Esophagus muscularis mucosa (tissue), 4 donors: ENCODE measurements at regions not wholly inside any gene's neighbourhood (a gene's known extent, or its start where the extent isn't known, plus 50 kb on each side); places are given as distances from the start of the nearest gene placed in this dataset.

Experiments used
- DNase-seq: peaks from one replicate; pipeline ENCODE4 v3.0.0-alpha.2; 2017; ENCODE audit errors: extremely low spot score
- H3K27ac ChIP-seq, 4 donors: fragments of 200-600 bp; sonication (generic); replicated peaks in 1 of 4; 1 replicate in 3 of 4; 2 replicates in 1 of 4; pipeline ENCODE4 v1.5.1; 2016 to 2019; ENCODE audit warnings: mild to moderate bottlenecking in 1 of 4
- H3K27me3 ChIP-seq, 4 donors: fragments of 200-600 bp; sonication (generic); one replicate each; pipeline versions ENCODE4 v1.5.1 to v1.6.0; 2016 to 2019
- H3K36me3 ChIP-seq, 4 donors: fragments of 200-600 bp; sonication (generic); one replicate each; pipeline ENCODE4 v1.5.1; 2016 to 2019
- H3K4me1 ChIP-seq, 4 donors: fragments of 200-600 bp; sonication (generic); one replicate each; pipeline ENCODE4 v1.5.1; 2016 to 2019
- H3K4me3 ChIP-seq, 4 donors: fragments of 200-600 bp; sonication (generic); 1 replicate in 2 of 4; 2 replicates in 2 of 4; pipeline ENCODE4 v1.5.1; 2016 to 2019; ENCODE audit warnings: mild to moderate bottlenecking in 4 of 4, moderate library complexity in 1 of 4
- H3K9me3 ChIP-seq, 4 donors: fragments of 200-600 bp; sonication (generic); 1 replicate in 3 of 4; 2 replicates in 1 of 4; pipeline ENCODE4 v1.5.1; 2016 to 2019
- CTCF ChIP-seq, 3 experiments: fragments of 200-600 bp in 2 of 3; fragments of 450-650 bp in 1 of 3; sonication (generic) in 2 of 3; IDR thresholded peaks; one replicate each; pipeline ENCODE4 v1.5.1; 2017 to 2019; ENCODE audit warnings: antibody characterized with exemption in 3 of 3, mild to moderate bottlenecking in 2 of 3, moderate library complexity in 1 of 3
- EP300 ChIP-seq: sonication (generic); formaldehyde crosslinking; IDR thresholded peaks from one replicate; pipeline ENCODE4 v1.6.1; 2017; ENCODE audit warnings: antibody characterized with exemption
- POLR2A ChIP-seq: fragments of 450-650 bp; IDR thresholded peaks from one replicate; pipeline ENCODE4 v1.6.1; 2017; ENCODE audit warnings: antibody characterized with exemption, moderate library complexity, mild to moderate bottlenecking, low read depth
- POLR2AphosphoS5 ChIP-seq, 2 donors: sonication (generic); formaldehyde crosslinking; IDR thresholded peaks; one replicate each; pipeline ENCODE4 v1.6.1; 2017; ENCODE audit warnings: antibody characterized with exemption in 2 of 2
- WGBS: methylation state at CpG from one replicate; pipeline ENCODE4 v1.1.5; 2018; 5-methylcytosine and 5-hydroxymethylcytosine counted together
- intact Hi-C: fragments of 100-400 bp; cut with DNase I; formaldehyde crosslinking; loops from one replicate; pipeline ENCODE4 v1.15.1; 2023

DNA sequence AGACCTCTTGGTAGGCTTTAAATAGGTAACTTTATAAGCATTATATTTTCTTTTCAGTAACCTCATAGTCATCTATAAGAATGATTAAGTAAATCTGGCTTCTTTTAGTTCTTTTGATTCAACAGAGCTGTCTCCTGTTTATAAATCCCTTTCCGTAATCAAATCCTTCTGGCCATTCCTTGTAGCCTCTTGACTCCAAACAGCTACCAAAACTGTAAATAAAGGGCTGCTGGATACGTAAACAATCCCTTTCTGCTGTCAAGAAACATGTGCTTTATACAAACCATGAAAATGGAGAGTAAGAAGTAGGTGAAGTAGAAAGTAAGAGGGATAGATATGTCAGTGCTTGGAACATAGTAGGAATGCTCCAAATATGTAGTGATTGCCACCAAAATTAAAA lies 183.2 kb upstream of the CASK start:
- no peak for TF ChIP-seq EP300
- 42% methylated on average over 2 of the region's 2 CpGs for WGBS
- no peak overlapping the region for H3K27ac ChIP-seq
- H3K27me3 ChIP-seq: no peaks in the 10 kb centered on the region
- no peaks in the 10 kb centered on the region for H3K4me1 ChIP-seq
- no peak for DNase-seq
- no peak overlapping the region for H3K4me3 ChIP-seq
- no peaks in the 10 kb centered on the region for H3K9me3 ChIP-seq
- no peaks in the 10 kb centered on the region for H3K36me3 ChIP-seq
- intact Hi-C loops: no loop called here

DNA sequence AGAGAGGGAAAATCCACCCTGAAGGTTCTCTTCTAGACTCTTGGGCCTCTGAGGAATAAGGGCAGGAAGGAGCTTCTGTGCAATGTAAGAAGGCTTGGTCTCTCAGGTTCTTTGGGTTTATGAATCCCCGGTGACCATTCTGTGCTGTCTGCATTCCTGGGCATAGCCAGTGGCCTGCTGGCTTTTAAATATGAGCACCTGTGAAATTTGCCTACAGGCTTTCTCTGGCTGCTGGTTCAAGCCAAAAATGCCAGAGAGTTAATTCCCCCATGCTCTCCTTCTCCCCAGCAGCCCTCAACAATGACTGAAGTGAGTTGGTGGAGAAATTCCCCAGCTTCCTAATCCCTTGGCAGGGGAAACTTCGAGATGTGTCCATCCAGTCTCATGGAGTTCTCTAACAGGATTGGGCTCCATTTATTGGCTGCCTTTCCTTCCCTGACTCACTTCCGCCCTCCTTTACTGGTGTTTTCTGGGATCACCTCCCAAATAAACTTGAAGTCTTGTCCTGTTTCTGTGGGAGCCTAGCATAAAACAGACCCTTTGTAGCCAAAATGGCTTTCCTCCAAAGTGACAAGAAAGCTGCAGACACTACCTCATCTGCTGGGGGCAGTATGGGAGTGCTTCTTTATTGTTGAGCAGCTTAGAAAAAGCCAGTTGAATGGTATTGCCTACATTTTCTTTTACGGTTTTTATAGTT lies 179.4 kb upstream of the CASK start:
- H3K27ac ChIP-seq: no peak overlapping the region
- intact Hi-C loops: no loop called here
- H3K4me3 ChIP-seq: no peak overlapping the region
- TF ChIP-seq POLR2AphosphoS5 (IDR thresholded peaks at IDR 0.05) (no peak), EP300 (no peak), CTCF (IDR thresholded peaks at IDR 0.05) (no peak)
- H3K27me3 ChIP-seq: no peaks in the 10 kb centered on the region
- WGBS: 81% methylated on average over 4 of the region's 4 CpGs
- no peak for DNase-seq
- H3K9me3 ChIP-seq: no peaks in the 10 kb centered on the region
- no peaks in the 10 kb centered on the region for H3K36me3 ChIP-seq
- no peaks in the 10 kb centered on the region for H3K4me1 ChIP-seq

DNA sequence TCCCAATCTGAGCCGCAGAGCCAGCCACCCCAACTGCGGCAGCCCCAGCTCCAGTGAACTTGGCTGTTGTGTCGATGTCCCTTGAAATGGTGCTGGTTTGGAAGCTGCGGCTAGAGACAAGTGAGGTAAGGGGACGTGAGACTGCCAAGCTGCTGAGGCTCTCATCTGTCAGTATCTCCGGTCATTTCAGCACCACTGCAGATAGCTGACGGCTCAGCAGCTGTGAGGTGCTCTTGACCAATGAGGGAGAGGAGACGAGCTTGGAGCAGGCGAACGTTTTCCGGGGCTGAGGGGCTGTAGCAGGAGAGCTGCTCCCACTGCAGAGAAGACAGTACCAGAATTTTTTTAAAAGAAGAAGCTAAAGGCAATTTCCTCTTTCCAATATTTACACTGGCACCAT lies 175.5 kb upstream of the CASK start:
- intact Hi-C loops: no loop called here

DNA sequence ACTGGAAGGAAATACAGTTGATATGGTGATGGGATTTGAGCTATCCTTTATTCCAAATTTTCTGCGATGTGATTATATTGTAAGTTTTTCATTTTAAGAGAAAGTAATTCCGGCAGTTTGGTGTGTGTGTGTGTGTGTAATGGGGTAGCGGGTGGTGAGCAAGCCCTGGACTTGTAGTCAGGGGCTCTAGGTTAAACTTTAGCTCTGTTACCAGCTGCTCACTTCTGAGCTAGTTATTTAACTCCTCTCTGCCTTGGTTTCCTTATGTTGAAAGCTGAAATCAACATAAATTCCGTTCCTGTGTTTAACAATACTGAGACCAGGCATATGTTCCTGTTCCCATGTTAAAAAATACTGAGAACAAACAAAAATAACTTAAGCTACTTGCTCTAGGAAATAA lies 174.1 kb upstream of the CASK start:
- H3K9me3 ChIP-seq: no peaks in the 10 kb centered on the region
- 86% methylated on average over 4 of the region's 4 CpGs for WGBS
- DNase-seq: no peak
- no peak for TF ChIP-seq POLR2AphosphoS5 (IDR thresholded peaks at IDR 0.05)
- TF ChIP-seq EP300: no peak
- TF ChIP-seq POLR2A: no peak
- TF ChIP-seq CTCF (IDR thresholded peaks at IDR 0.05): no peak
- no peaks in the 10 kb centered on the region for H3K4me1 ChIP-seq
- H3K4me3 ChIP-seq: no peak overlapping the region
- no peak overlapping the region for H3K27ac ChIP-seq
- intact Hi-C loops: no loop called here
- H3K36me3 ChIP-seq: no peaks in the 10 kb centered on the region
- no peaks in the 10 kb centered on the region for H3K27me3 ChIP-seq

More for the DNA sequence above, 175.5 kb upstream of the CASK start:
- H3K9me3 ChIP-seq: no peaks in the 10 kb centered on the region
- H3K27ac ChIP-seq: no peak overlapping the region
- no peak overlapping the region for H3K4me3 ChIP-seq
- H3K27me3 ChIP-seq: no peaks in the 10 kb centered on the region
- no peak for DNase-seq
- TF ChIP-seq CTCF (IDR thresholded peaks at IDR 0.05): no peak
- no peak for TF ChIP-seq EP300
- TF ChIP-seq POLR2A: no peak
- no peak for TF ChIP-seq POLR2AphosphoS5 (IDR thresholded peaks at IDR 0.05)
- WGBS: 51% methylated on average over 10 of the region's 11 CpGs
- no peaks in the 10 kb centered on the region for H3K4me1 ChIP-seq
- no peaks in the 10 kb centered on the region for H3K36me3 ChIP-seq

DNA sequence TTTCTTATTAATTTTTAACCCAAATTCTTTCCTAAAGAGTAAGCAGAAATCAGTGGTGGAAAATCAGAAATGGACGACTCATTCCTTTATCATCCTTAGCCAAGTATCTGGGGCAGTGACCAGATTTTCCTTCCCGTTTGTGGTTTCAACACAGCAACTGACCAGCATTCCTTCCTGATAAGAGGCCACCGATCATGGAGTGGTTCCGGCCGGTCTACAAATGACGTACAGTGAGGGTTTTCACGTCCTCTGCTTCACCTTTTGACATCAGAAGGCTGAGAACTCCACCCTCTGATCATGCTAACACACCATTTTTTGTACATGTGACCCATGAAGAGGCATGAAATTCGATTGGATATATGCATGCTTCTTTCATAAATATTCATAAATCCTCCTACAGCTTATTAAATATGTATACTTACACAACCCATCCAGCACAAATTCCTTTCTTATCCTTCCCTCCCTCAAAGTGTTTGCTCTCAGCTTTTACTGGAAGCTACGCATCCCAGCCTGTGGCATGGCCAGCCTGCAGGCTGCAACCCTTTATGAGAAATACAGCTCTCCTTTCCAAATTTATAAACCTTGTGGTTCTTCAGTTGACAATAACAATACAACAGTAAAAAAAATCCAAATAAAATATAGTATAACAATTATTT lies 173.0 kb upstream of the CASK start:
- H3K4me1 ChIP-seq: no peaks in the 10 kb centered on the region
- no peaks in the 10 kb centered on the region for H3K27me3 ChIP-seq
- 80% methylated on average over 9 of the region's 9 CpGs for WGBS
- no peak for DNase-seq
- intact Hi-C loops: no loop called here
- no peaks in the 10 kb centered on the region for H3K9me3 ChIP-seq
- no peak overlapping the region for H3K27ac ChIP-seq
- H3K4me3 ChIP-seq: no peak overlapping the region
- no peaks in the 10 kb centered on the region for H3K36me3 ChIP-seq
- TF ChIP-seq POLR2A: no peak
- TF ChIP-seq POLR2AphosphoS5 (IDR thresholded peaks at IDR 0.05): no peak
- TF ChIP-seq EP300: no peak
- no peak for TF ChIP-seq CTCF (IDR thresholded peaks at IDR 0.05)
